Stimulated activated CD4-positive, alpha-beta T cell treated with anti-CD3 and anti-CD28 coated beads, Interleukin-15, amount 100 ng/mL, for 48 hours (primary cell): ENCODE measurements at regions not wholly inside any gene's neighbourhood (a gene's known extent, or its start where the extent isn't known, plus 50 kb on each side); places are given as distances from the start of the nearest gene placed in this dataset.
"Not testable (repeated sequence)": the region's sequence is repeated elsewhere in the genome, so short reads cannot be mapped to it uniquely, and the experiment has no call there.

Source experiments
- DNase-seq, 2 donors: peaks; one replicate each; pipeline ENCODE4 v3.0.0-alpha.2; 2020; ENCODE audit warnings: low read depth in 2 of 2

- DNase-seq = no peak
Observed at GRCh38 chr5:5884593-5884992, 462.1 kb downstream of the ICE1 start.

- DNase-seq = no peak
Observed at GRCh38 chr5:5883562-5883961, 461.1 kb downstream of the ICE1 start.

- no peak for DNase-seq
Observed at GRCh38 chr5:5883146-5883545, 460.7 kb downstream of the ICE1 start.

- no peak for DNase-seq
Observed at GRCh38 chr5:5882706-5883105, 460.2 kb downstream of the ICE1 start.

GRCh38 chr5:5881294-5881693, 458.8 kb downstream of the ICE1 start:
- no peak for DNase-seq

GRCh38 chr5:5880077-5880763, 457.7 kb downstream of the ICE1 start:
- no peak for DNase-seq

GRCh38 chr5:5857396-5857795, 434.9 kb downstream of the ICE1 start:
- DNase-seq = no peak

GRCh38 chr5:5854087-5854486, 431.6 kb downstream of the ICE1 start:
- no peak for DNase-seq

- DNase-seq = no peak
Observed at GRCh38 chr5:5838493-5838892, 416.0 kb downstream of the ICE1 start.

- not testable (repeated sequence) for DNase-seq
Observed at GRCh38 chr5:5831622-5832021, 409.1 kb downstream of the ICE1 start.

- DNase-seq = no peak
Observed at GRCh38 chr5:5828619-5829018, 406.1 kb downstream of the ICE1 start.

GRCh38 chr5:5826911-5827310, 404.4 kb downstream of the ICE1 start:
- DNase-seq = no peak

GRCh38 chr5:5822729-5823257, 400.3 kb downstream of the ICE1 start:
- no peak for DNase-seq

GRCh38 chr5:5816960-5817359, 394.5 kb downstream of the ICE1 start:
- DNase-seq = no peak

- no peak for DNase-seq
Observed at GRCh38 chr5:5813441-5813840, 391.0 kb downstream of the ICE1 start.

- DNase-seq = no peak
Observed at GRCh38 chr5:5810461-5810860, 388.0 kb downstream of the ICE1 start.

- no peak for DNase-seq
Observed at GRCh38 chr5:5805916-5806315, 383.4 kb downstream of the ICE1 start.

- no peak for DNase-seq
Observed at GRCh38 chr5:5804478-5805233, 382.2 kb downstream of the ICE1 start.

- DNase-seq = no peak
Observed at GRCh38 chr5:5800801-5801761, 378.6 kb downstream of the ICE1 start.

- DNase-seq = no peak
Observed at GRCh38 chr5:5799826-5800225, 377.3 kb downstream of the ICE1 start.

GRCh38 chr5:5799229-5799628, 376.8 kb downstream of the ICE1 start:
- DNase-seq = no peak

GRCh38 chr5:5798462-5798861, 376.0 kb downstream of the ICE1 start:
- no peak for DNase-seq
